Thyroid gland (tissue), 4 donors: ENCODE measurements at regions not wholly inside any gene's neighbourhood (a gene's known extent, or its start where the extent isn't known, plus 50 kb on each side); places are given as distances from the start of the nearest gene placed in this dataset.

Experiments
- POLR2A ChIP-seq, 2 donors: fragments of 450-650 bp; IDR thresholded peaks; one replicate each; pipeline ENCODE4 v1.6.1; 2017; ENCODE audit warnings: antibody characterized with exemption in 2 of 2, mild to moderate bottlenecking in 2 of 2, moderate library complexity in 1 of 2
- TF ChIP-seq, protein P1 (sequence below), 6 experiments: fragments of 200-600 bp in 3 of 6; fragments of 450-650 bp in 3 of 6; sonication (generic) in 3 of 6; IDR thresholded peaks; one replicate each; pipeline ENCODE4 v1.5.1; 2016 to 2019; ENCODE audit warnings: antibody characterized with exemption in 6 of 6, mild to moderate bottlenecking in 2 of 6, inconsistent platforms in 1 of 6, moderate library complexity in 1 of 6

DNA sequence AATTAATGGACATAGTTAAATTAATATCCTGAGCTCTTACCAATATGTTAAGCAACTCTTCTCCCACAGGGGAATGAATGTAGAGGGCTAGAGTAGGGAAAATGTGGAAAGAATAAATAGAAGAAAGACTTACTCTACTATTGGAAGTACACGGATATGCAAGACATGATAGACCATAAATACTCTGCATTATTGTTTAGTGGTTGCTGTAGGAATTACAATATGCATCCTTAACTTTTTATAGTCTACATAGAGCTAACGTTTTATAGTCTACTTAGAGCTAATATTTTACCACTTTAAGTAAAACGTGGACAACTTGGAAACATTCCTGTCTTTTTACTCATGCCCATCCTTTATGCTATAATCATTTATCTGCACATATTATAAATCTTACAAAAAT lies 163.8 kb upstream of the GALNT5 start:
- TF ChIP-seq, protein P1, sequence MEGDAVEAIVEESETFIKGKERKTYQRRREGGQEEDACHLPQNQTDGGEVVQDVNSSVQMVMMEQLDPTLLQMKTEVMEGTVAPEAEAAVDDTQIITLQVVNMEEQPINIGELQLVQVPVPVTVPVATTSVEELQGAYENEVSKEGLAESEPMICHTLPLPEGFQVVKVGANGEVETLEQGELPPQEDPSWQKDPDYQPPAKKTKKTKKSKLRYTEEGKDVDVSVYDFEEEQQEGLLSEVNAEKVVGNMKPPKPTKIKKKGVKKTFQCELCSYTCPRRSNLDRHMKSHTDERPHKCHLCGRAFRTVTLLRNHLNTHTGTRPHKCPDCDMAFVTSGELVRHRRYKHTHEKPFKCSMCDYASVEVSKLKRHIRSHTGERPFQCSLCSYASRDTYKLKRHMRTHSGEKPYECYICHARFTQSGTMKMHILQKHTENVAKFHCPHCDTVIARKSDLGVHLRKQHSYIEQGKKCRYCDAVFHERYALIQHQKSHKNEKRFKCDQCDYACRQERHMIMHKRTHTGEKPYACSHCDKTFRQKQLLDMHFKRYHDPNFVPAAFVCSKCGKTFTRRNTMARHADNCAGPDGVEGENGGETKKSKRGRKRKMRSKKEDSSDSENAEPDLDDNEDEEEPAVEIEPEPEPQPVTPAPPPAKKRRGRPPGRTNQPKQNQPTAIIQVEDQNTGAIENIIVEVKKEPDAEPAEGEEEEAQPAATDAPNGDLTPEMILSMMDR (IDR thresholded peaks at IDR 0.05), result no peak
- TF ChIP-seq POLR2A (IDR thresholded peaks at IDR 0.05), result no peak
